Activated naive CD4-positive, alpha-beta T cell treated with anti-CD3 and anti-CD28 coated beads, Interleukin-2, amount 50 U/mL, for 72 hours (primary cell): ENCODE measurements at regions not wholly inside any gene's neighbourhood (a gene's known extent, or its start where the extent isn't known, plus 50 kb on each side); places are given as distances from the start of the nearest gene placed in this dataset.
"Not testable (repeated sequence)": the region's sequence is repeated elsewhere in the genome, so short reads cannot be mapped to it uniquely, and the experiment has no call there.

Source experiments
- ATAC-seq, 2 donors: fragments of 150-1000 bp; cut with Tn5 transposase; 2 replicates each; pipeline ENCODE4 v1.10.0; 2021; ENCODE audit warnings: mild to moderate bottlenecking in 2 of 2, moderate library complexity in 2 of 2
- DNase-seq, 2 donors: peaks; one replicate each; pipeline ENCODE4 v3.0.0; 2021 to 2022; ENCODE audit warnings: low spot score in 2 of 2
- H3K27ac Mint-ChIP-seq, 2 donors: one replicate each; pipeline ENCODE4 v1.8.0; 2022; ENCODE audit warnings: mild to moderate bottlenecking in 2 of 2, mixed read lengths in 2 of 2
- H3K36me3 Mint-ChIP-seq, 2 donors: one replicate each; pipeline ENCODE4 v1.8.0; 2022; ENCODE audit warnings: mixed read lengths in 2 of 2
- H3K9me3 Mint-ChIP-seq, 2 donors: one replicate each; pipeline ENCODE4 v1.8.0; 2022; ENCODE audit warnings: mixed read lengths in 2 of 2

DNA sequence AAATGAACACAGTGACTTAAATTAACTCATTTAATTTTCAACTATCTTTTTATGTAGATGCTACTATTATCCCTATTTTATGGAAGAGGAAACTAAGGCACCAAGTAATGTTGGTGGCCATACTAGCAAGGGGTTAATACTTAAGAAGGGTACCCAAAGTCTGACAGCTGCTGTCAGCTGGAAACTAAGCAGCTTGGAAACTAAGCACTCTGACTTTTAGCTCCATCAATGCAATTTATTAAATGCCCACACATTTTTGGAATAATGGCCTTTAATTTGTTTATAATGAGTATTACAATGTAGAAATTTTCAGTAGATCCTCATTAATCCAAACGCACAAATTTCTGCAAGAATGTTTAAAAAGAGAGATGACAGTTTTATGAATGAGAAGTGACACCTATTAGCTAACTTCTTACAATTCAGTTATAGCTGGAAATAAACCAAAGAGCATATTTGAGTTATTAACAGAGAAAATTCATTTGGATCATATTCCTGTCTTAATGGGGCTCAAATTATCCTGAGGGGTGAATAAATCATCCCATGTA, 483.1 kb upstream of the MBL2 start:
- ATAC-seq (no peak), DNase-seq (no peak)
- peaks cover 0 to 6% of the 10 kb centered on the region in 2 donors for H3K36me3 Mint-ChIP-seq
- no peak overlapping the region for H3K27ac Mint-ChIP-seq
- H3K9me3 Mint-ChIP-seq: peaks cover 13 to 14% of the 10 kb centered on the region in 2 donors

DNA sequence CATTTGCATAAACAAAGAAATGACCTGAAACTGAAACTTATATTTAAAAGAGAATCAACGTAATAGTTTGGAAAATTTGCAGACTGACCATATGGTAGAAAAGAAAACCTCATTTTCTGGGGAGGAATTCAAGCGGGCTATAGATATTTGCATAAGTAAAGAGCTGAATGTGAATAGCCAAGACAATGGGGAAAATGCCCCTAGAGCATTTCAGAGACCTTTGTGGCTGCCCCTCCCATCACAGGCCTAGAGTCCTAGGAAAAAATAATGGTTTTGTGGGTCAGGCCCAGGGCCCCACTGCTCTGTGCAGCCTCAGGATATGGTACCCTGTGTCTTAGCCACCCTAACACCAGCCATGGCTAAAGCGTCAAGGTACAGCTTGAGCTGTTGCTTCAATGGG, 480.6 kb upstream of the MBL2 start:
- peaks cover 0 to 6% of the 10 kb centered on the region in 2 donors for H3K36me3 Mint-ChIP-seq
- ATAC-seq (no peak), DNase-seq (no peak)
- H3K9me3 Mint-ChIP-seq: peaks cover 13 to 18% of the 10 kb centered on the region in 2 donors
- H3K27ac Mint-ChIP-seq: no peak overlapping the region

DNA sequence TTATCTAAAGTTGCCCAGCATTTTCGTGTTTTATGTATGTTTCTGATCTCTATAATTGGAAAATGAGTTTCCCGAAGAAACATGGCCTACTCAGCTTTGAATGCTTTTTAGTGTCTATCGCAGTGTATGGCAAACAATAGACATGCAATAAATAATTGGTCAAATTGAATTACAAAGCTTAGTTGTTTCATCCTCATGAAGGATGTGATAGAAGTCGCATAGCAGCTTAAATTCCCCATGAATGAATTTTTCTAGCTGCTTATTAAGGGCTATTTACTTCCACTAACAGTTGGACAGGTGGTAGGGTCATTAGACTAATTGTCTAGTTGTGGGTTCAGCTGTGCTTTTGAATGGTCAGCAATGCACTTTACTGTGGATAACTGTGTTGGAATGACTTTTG, 467.3 kb upstream of the MBL2 start:
- no peak for ATAC-seq
- no peak for DNase-seq
- H3K36me3 Mint-ChIP-seq: no peaks in the 10 kb centered on the region
- no peak overlapping the region for H3K27ac Mint-ChIP-seq
- H3K9me3 Mint-ChIP-seq: peaks cover 9 to 16% of the 10 kb centered on the region in 2 donors

DNA sequence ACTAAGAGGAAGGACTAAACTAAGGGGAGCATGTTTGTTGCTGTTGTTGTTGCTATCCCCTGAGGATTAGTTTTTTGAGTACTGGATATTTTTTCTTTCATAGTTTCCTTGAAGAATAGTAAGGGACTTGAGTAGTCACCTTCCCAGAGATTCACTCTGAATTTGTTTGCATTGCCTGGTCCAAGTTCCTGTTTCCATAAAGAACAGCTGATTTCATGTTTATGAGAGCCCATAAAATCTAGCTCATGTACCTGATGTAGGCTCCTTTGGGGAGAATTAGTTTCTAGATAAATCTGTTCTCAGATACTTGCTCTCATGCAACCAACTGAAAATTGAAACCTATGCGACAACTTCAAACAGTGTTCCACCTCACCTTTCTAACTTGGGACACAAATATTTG, 464.4 kb upstream of the MBL2 start:
- no peak for DNase-seq
- ATAC-seq: no peak
- Mint-ChIP-seq H3K9me3 (peaks cover 11% of the 10 kb centered on the region in 2 donors), H3K27ac (no peak overlapping the region), H3K36me3 (no peaks in the 10 kb centered on the region)

DNA sequence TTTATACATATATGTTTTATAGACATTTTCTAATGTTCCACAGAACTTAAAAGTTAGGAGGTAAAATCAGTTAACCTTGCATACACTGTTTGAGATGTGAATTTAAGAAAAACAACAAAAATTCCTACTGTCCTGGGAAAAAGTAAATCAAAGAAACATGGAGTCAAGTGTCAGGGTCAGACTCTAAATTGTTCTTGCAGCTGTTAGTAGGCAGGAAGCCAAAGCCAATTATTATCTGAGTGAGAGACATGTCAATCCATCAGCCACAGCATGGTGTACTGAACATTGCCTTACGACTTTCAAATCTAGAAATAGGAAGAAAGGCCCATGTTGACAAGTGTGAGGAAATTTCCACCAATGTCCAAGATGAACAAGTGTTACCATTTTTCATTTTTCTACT, 461.2 kb upstream of the MBL2 start:
- no peaks in the 10 kb centered on the region for H3K36me3 Mint-ChIP-seq
- ATAC-seq: no peak
- H3K27ac Mint-ChIP-seq: no peak overlapping the region
- H3K9me3 Mint-ChIP-seq: peaks cover 5 to 8% of the 10 kb centered on the region in 2 donors
- DNase-seq: no peak

DNA sequence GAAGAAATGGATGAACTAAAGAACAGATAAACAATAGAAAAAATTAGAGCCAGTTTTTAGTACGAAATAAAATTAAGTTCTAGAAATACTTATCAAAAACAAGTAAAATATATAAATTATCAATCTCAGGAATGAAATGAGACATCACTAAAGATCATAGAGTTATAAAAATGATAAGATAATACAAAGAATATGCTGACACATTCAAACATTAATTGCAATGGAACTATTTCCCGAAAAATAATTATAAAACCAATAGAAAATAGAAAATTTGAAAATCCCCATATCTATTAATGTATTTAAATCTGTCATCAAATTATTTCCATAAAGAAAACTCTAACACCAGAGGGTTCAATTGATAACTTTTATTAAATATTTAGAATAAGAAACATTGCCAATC, 458.1 kb upstream of the MBL2 start:
- Mint-ChIP-seq H3K9me3 (peaks cover 10 to 18% of the 10 kb centered on the region in 2 donors), H3K27ac (no peak overlapping the region), H3K36me3 (no peaks in the 10 kb centered on the region)
- DNase-seq: no peak
- no peak for ATAC-seq

DNA sequence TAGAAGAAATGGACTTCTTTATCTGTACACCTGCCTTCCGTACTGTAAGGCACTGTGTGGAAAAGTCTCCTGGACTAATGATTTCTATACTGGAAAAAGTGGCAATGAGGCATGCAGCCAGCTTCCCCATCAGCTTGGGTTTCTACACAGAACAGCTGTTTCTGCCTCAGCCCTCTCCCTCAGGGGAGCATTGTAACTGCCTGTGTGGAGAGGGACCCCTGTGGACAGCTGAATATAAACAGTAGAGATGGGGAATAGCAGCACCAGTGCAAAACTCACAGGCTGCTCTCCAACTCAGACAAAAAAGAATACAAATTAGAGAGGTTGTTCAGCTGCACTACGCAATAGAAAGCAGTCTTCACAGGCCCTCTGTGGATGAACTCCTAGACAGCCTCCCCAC, 451.3 kb upstream of the MBL2 start:
- DNase-seq (no peak), ATAC-seq (no peak)
- Mint-ChIP-seq H3K36me3 (no peaks in the 10 kb centered on the region), H3K27ac (no peak overlapping the region), H3K9me3 (peaks cover 5 to 9% of the 10 kb centered on the region in 2 donors)

DNA sequence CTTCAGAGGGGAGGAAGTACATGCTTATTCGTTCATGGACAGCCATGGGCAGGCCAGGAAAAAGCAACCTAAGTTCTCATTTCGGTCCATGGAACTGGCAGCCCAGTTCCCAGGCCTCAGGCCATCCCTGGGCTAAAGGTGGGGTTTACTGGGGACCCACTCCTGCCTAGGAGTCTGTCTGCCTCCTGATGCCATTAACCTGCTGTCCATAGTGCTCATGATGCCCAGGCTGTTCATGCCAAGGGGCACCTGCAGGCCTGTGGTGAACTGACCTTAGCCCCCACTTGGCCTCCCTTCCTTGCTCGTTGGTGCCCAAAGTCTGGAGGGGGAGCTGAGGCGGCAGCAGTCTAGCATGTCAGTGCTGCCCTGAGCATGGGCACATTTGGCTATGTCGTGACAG, 450.2 kb upstream of the MBL2 start:
- DNase-seq (no peak), ATAC-seq (no peak)
- H3K9me3 Mint-ChIP-seq: peaks cover 0 to 9% of the 10 kb centered on the region in 2 donors
- no peaks in the 10 kb centered on the region for H3K36me3 Mint-ChIP-seq
- H3K27ac Mint-ChIP-seq: no peak overlapping the region

DNA sequence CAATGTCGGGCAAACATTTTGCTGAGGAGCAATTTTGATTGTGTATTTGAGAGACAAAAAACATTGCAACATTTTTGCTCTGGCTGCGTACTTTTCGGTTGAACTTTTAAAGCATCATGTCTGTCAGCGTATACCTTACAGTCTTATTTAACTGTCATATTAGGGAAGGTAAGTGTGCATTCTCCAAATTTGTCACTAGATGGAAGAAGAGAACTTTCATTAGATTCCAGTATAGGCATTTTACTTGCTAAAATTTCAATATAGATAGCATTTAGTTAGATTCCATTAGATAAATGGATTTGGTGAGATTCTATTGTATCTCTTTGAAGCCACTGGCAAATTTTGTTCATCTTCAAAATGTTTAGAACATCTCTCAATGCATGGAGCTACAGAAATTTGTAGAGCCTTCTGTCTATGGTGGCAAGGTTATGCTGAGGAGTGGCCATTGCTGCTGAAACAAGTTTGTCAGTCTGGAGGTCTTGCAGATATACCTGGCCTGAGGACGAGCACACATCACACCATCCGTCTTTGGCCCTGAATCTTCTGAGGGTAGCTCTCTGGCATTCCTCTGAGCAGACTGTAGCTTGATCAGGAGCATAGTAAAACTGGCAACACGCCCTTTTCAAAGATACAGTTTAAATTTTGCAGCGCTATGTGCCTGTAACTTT, 437.5 kb upstream of the MBL2 start:
- H3K36me3 Mint-ChIP-seq: peaks cover 0 to 11% of the 10 kb centered on the region in 2 donors
- no peak overlapping the region for H3K27ac Mint-ChIP-seq
- peaks cover 22 to 28% of the 10 kb centered on the region in 2 donors for H3K9me3 Mint-ChIP-seq
- ATAC-seq: no peak
- DNase-seq: no peak

DNA sequence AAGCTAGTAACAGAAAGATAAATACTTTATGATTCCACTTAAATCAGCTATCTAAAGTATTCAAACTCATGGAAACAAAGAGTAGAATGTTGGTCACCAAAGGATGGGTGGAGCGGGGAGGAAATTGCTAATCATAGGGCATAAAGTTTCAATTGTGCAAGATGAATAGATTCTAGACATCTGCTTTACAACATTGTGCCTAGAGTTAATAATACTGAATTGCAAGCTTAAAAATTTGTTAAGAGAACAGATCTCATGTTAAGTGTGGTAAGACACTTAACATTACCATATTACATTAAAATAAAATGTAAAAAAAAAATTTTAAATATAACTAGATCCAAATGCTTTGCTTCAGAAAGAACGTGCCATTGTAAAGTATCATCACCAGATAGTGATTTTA, 411.1 kb upstream of the MBL2 start:
- peaks cover 19 to 35% of the 10 kb centered on the region in 2 donors for H3K9me3 Mint-ChIP-seq
- H3K36me3 Mint-ChIP-seq: no peaks in the 10 kb centered on the region
- no peak overlapping the region for H3K27ac Mint-ChIP-seq
- ATAC-seq: no peak
- no peak for DNase-seq

DNA sequence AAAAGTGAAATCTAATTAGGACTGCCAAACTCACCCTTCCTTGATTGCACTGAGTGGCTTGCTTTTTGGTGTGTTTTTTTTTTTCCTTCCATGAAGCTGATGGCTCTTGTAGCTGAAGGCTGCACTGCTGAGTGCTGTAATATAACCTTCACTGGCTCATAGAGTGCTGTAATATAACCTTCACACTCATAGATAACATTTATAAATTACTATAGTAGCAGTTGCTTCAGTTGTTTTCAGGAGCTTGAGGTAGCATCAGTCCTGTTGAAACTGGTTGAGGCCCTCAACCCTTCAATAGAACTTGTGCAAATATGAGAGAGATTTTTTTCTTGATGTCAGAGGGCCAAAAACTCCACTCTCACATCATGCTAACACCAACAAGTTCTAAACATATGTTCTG, 404.9 kb upstream of the MBL2 start:
- Mint-ChIP-seq H3K9me3 (peaks cover 0 to 18% of the 10 kb centered on the region in 2 donors), H3K36me3 (no peaks in the 10 kb centered on the region), H3K27ac (no peak overlapping the region)
- ATAC-seq: no peak
- no peak for DNase-seq

DNA sequence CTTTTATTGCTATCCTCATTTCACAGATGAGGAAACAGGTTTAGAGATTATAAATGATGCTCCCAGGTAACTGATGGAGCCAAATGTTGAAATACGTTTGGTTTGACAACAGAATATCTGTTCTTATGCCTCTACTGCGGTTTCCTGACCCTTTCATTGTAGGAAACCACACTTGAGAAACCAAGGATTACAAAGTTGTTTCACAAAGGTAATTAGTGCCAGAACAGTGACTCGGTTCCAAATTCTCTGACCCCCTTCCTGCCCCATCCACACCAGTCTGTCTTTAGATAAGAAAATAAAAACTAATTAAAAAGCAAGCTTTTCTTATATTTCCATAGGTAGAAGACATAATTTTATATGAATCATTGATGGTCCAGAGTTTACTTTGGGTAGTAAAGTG, 393.7 kb upstream of the MBL2 start:
- H3K36me3 Mint-ChIP-seq: no peaks in the 10 kb centered on the region
- no peak overlapping the region for H3K27ac Mint-ChIP-seq
- no peak for DNase-seq
- ATAC-seq: no peak
- peaks cover 0 to 3% of the 10 kb centered on the region in 2 donors for H3K9me3 Mint-ChIP-seq

DNA sequence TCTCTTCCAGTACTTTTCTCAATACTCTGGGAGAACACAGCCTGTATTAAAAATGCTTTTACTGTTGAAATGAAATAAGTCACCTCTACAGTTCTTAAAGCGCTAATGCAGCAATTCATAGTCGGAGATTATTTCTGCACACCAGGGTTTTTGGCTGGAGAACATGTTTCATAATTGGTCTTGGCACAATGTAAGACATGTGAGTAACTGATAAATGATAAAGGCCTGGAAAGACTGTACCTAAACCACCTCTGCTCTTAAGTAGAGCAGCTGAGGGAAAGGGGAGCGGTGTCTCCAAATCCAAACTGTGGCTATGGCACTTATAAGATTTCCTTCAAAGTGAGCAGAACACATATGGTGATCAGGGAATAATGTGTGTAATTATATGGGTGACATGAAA, 390.3 kb upstream of the MBL2 start:
- no peak for DNase-seq
- Mint-ChIP-seq H3K36me3 (no peaks in the 10 kb centered on the region), H3K27ac (no peak overlapping the region), H3K9me3 (peaks cover 0 to 5% of the 10 kb centered on the region in 2 donors)
- no peak for ATAC-seq

DNA sequence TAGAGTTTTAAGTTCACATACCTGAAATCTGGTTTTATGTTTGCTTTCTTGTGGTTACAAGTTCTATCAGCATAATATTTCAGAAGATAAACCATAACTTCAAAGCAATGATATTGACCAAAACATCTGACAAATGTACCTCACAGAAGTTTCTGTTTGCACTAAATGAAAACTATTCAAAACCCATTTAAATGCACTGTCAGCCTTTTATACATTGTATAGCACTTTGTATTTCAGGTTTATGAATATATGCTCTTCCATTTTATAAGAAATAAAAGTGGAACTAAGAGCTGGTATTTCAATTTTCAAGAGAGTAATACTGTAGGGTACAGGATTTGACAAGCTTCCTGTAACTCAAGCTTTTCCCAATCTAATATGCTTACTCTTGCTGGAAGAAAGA, 388.6 kb upstream of the MBL2 start:
- DNase-seq: no peak
- H3K36me3 Mint-ChIP-seq: no peaks in the 10 kb centered on the region
- no peak overlapping the region for H3K27ac Mint-ChIP-seq
- no peak for ATAC-seq
- H3K9me3 Mint-ChIP-seq: peaks cover 0 to 5% of the 10 kb centered on the region in 2 donors

DNA sequence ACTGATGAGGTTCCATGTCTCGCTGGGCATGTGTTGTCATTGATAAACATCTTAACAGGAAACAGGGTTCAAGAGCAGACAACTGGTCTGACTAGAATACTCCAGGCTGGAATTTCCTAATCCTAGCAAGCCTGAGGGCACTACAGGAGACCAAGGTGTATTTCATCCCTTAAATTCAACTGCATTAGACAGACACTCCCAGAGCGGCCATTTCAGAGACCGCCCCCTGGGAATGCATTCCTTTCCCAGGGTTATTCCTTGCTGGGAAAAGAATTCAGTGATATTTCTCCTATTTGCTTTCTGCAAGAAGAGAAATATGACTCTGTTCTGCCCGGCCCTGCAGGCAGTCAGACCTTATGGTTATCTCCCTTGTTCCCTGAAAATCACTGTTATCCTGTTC, 383.1 kb upstream of the MBL2 start:
- not testable (repeated sequence) for DNase-seq, H3K9me3 Mint-ChIP-seq, H3K27ac Mint-ChIP-seq, ATAC-seq, H3K36me3 Mint-ChIP-seq

DNA sequence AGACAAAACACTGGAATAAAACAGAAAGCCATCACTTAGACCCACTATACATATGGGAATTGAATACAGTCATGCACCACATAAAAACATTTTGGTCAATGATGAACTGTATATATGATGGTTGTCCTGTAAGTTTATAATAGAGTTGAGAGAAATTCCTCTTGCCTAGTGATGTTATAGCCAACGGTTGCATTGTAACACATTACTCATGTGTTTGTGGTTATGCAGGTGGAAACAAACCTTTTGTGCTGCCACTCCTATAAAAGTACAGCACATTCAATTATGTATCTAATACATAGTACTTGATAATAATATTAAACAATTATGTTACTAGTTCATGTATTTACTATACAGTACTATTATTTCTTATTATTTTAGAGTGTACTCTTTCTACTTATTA, 381.2 kb upstream of the MBL2 start:
- ATAC-seq: no peak
- no peak for DNase-seq
- Mint-ChIP-seq H3K36me3 (no peaks in the 10 kb centered on the region), H3K27ac (no peak overlapping the region), H3K9me3 (peaks cover 8 to 9% of the 10 kb centered on the region in 2 donors)

DNA sequence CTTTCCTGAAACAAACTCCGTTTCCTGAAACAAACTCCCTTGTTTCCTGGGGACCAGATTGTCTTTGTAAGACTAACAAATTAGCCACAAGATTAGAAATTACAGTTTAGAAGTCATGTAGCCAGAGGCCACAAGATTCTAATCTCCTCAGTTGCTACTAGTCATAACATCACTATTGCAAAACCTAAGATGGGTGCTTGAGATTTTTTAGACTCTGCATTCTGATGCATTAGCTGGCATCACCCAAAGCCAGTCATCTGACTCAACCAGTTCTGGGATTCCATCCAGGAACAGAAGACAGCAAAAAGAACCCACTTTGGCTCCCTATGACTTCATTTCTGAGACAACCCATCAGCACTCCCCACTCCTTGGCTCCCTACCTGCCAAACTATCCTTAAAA, 367.9 kb upstream of the MBL2 start:
- H3K36me3 Mint-ChIP-seq: peaks cover 0 to 6% of the 10 kb centered on the region in 2 donors
- H3K9me3 Mint-ChIP-seq: peaks cover 9 to 12% of the 10 kb centered on the region in 2 donors
- no peak overlapping the region for H3K27ac Mint-ChIP-seq
- no peak for ATAC-seq
- DNase-seq: no peak

DNA sequence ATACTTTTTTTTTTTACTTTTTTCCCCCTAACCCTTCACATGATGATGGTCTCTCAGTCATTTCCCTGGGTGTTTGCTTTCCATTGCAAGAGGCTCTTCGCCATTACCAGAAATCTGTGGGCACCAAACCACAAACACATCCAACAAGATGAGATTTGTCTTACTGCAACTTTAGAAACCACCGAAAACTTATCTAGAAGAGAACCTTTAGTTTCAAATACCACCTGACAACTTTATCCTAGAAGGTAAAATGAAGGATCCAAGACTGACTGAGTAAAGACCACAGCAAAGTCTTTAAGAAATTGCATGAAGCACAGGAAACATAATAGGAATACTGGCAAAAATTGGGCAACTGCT, 363.3 kb upstream of the MBL2 start:
- DNase-seq: no peak
- Mint-ChIP-seq H3K9me3 (peaks cover 10 to 12% of the 10 kb centered on the region in 2 donors), H3K27ac (no peak overlapping the region), H3K36me3 (peaks cover 0 to 6% of the 10 kb centered on the region in 2 donors)
- no peak for ATAC-seq
